Liver (tissue), 8 donors: ENCODE measurements at regions not wholly inside any gene's neighbourhood (a gene's known extent, or its start where the extent isn't known, plus 50 kb on each side); places are given as distances from the start of the nearest gene placed in this dataset.

Source experiments
- DNase-seq: peaks from one replicate; pipeline ENCODE4 v3.0.0-alpha.2; 2017; ENCODE audit warnings: low spot score
- H3K27ac ChIP-seq, 2 donors: one replicate each; pipeline ENCODE4 v1.7.0; 2013; ENCODE audit warnings: inconsistent platforms in 2 of 2, low read length in 2 of 2, control low read depth in 1 of 2, low read depth in 1 of 2, mild to moderate bottlenecking in 1 of 2
- H3K27me3 ChIP-seq, 4 donors: one replicate each; pipeline versions ENCODE4 v1.6.1 to v1.7.0; 2013; ENCODE audit warnings: low read length in 3 of 4, inconsistent platforms in 1 of 4, mild to moderate bottlenecking in 1 of 4, moderate library complexity in 1 of 4; ENCODE audit not compliant: control insufficient read depth in 4 of 4, insufficient read depth in 4 of 4
- H3K36me3 ChIP-seq, 4 donors: one replicate each; pipeline versions ENCODE4 v1.6.1 to v1.7.0; 2013; ENCODE audit warnings: low read length in 3 of 4, mild to moderate bottlenecking in 3 of 4, low read depth in 1 of 4, moderate library complexity in 1 of 4; ENCODE audit not compliant: control insufficient read depth in 4 of 4, insufficient read depth in 3 of 4
- H3K4me1 ChIP-seq, 4 donors: one replicate each; pipeline versions ENCODE4 v1.6.1 to v1.7.0; 2013; ENCODE audit warnings: low read length in 3 of 4, mild to moderate bottlenecking in 3 of 4, moderate library complexity in 1 of 4; ENCODE audit not compliant: control insufficient read depth in 4 of 4, insufficient read depth in 4 of 4
- H3K4me3 ChIP-seq, 3 donors: one replicate each; pipeline versions ENCODE4 v1.6.1 to v1.7.0; 2013; ENCODE audit warnings: low read length in 3 of 3, control low read depth in 1 of 3, low read depth in 1 of 3, mild to moderate bottlenecking in 1 of 3
- H3K9ac ChIP-seq, 2 donors: one replicate each; pipeline ENCODE4 v1.7.0; 2013; ENCODE audit warnings: low read length in 2 of 2, mild to moderate bottlenecking in 2 of 2, moderate library complexity in 2 of 2, control low read depth in 1 of 2, low read depth in 1 of 2
- H3K9me3 ChIP-seq, 4 donors: one replicate each; pipeline versions ENCODE4 v1.6.1 to v1.7.0; 2013; ENCODE audit warnings: low read length in 3 of 4; ENCODE audit not compliant: control insufficient read depth in 4 of 4
- EGR1 ChIP-seq, 2 donors: IDR thresholded peaks; 2 replicates each; pipeline ENCODE4 v1.6.1; 2016 to 2018; ENCODE audit warnings: antibody characterized with exemption in 2 of 2, low read depth in 2 of 2
- FOXA1 ChIP-seq: IDR thresholded peaks from 2 replicates; pipeline ENCODE4 v1.6.1; 2016; ENCODE audit warnings: antibody characterized with exemption
- FOXA2 ChIP-seq: IDR thresholded peaks from 2 replicates; pipeline ENCODE4 v1.6.1; 2016; ENCODE audit warnings: antibody characterized with exemption
- HNF4A ChIP-seq, 2 donors: conservative IDR thresholded peaks; 2 replicates each; pipeline ENCODE4 v1.6.1; 2016; ENCODE audit warnings: antibody characterized with exemption in 2 of 2, mild to moderate bottlenecking in 2 of 2
- HNF4G ChIP-seq: IDR thresholded peaks from 2 replicates; pipeline ENCODE4 v1.6.1; 2016; ENCODE audit warnings: antibody characterized with exemption
- JUND ChIP-seq, 2 donors: IDR thresholded peaks; 2 replicates each; pipeline ENCODE4 v1.6.1; 2016; ENCODE audit warnings: antibody characterized with exemption in 2 of 2
- NR2F2 ChIP-seq: IDR thresholded peaks from 2 replicates; pipeline ENCODE4 v1.6.1; 2016; ENCODE audit warnings: antibody characterized with exemption
- RAD21 ChIP-seq, 2 donors: IDR thresholded peaks; 2 replicates each; pipeline ENCODE4 v1.6.1; 2016; ENCODE audit warnings: antibody characterized with exemption in 2 of 2, mild to moderate bottlenecking in 2 of 2
- RXRA ChIP-seq, 2 donors: IDR thresholded peaks; 2 replicates each; pipeline ENCODE4 v1.6.1; 2017 to 2018; ENCODE audit warnings: antibody characterized with exemption in 2 of 2, mild to moderate bottlenecking in 1 of 2
- SP1 ChIP-seq: IDR thresholded peaks from 2 replicates; pipeline ENCODE4 v1.6.1; 2018; ENCODE audit warnings: antibody characterized with exemption, mild to moderate bottlenecking
- TAF1 ChIP-seq: conservative IDR thresholded peaks from 2 replicates; pipeline ENCODE4 v1.6.1; 2016; ENCODE audit warnings: antibody characterized with exemption, mild to moderate bottlenecking
- YY1 ChIP-seq: IDR thresholded peaks from 2 replicates; pipeline ENCODE4 v1.6.1; 2016; ENCODE audit warnings: antibody characterized with exemption, mild to moderate bottlenecking
- WGBS: extraction: QIAGEN DNeasy Blood & Tissue Kit; methylation state at CpG from one replicate; pipeline ENCODE4 v1.1.7; 2013; 5-methylcytosine and 5-hydroxymethylcytosine counted together
- TF ChIP-seq, protein P1 (sequence below): IDR thresholded peaks from 2 replicates; pipeline ENCODE4 v1.6.1; 2016; ENCODE audit warnings: antibody characterized with exemption, mild to moderate bottlenecking
- TF ChIP-seq, protein P2 (sequence below): IDR thresholded peaks from 2 replicates; pipeline ENCODE4 v1.6.1; 2016; ENCODE audit warnings: antibody characterized with exemption
- TF ChIP-seq, protein P3 (sequence below): IDR thresholded peaks from 2 replicates; pipeline ENCODE4 v1.6.1; 2016; ENCODE audit warnings: antibody characterized with exemption
- TF ChIP-seq, protein P4 (sequence below): IDR thresholded peaks from 2 replicates; pipeline ENCODE4 v1.6.1; 2016; ENCODE audit warnings: antibody characterized with exemption
- TF ChIP-seq, protein P5 (sequence below): fragments of 150-350 bp; IDR thresholded peaks from 2 replicates; pipeline ENCODE4 v1.5.1; 2017; ENCODE audit warnings: improper control_type of control experiment, low read depth, low read length; ENCODE audit not compliant: missing input control
- donor health status: healthy.
- donor health status: healthy.
- donor health status: healthy.
- donor health status: healthy.
- donor health status: healthy.

DNA sequence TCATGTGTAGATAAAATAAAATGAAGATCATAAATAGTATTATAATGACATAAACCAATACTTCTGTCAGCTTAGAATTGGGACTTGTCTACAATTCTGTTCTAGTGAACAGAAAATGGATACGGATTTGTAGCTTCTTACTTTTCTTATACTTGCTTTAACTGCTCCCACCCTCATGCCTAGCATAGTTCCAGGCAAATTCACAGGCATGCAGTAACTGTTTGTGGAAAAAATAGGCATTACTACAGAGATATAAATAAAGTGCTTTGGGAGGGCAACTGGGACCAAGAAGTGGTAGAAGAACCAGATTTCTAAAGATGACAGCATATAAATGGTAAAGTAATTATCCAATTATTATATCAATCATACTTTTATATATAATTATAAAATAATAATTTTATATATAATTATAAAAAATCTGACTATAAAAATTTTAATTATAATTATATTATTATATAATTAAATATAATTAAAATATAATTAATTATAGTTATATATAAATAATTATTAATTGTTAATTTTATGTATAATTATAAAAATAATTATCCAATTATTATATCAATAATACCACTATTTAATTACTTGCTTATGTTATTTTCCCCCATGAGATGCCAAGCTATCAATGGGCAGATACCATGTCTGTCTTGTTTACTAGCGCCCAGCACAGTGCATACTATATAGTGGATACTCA, 144.1 kb downstream of the NOC3L start (continued):
- TF ChIP-seq NR2F2 (no peak), JUND (IDR thresholded peaks at IDR 0.05) (no peak), FOXA1 (no peak), FOXA2 (no peak)
- TF ChIP-seq, protein P1, sequence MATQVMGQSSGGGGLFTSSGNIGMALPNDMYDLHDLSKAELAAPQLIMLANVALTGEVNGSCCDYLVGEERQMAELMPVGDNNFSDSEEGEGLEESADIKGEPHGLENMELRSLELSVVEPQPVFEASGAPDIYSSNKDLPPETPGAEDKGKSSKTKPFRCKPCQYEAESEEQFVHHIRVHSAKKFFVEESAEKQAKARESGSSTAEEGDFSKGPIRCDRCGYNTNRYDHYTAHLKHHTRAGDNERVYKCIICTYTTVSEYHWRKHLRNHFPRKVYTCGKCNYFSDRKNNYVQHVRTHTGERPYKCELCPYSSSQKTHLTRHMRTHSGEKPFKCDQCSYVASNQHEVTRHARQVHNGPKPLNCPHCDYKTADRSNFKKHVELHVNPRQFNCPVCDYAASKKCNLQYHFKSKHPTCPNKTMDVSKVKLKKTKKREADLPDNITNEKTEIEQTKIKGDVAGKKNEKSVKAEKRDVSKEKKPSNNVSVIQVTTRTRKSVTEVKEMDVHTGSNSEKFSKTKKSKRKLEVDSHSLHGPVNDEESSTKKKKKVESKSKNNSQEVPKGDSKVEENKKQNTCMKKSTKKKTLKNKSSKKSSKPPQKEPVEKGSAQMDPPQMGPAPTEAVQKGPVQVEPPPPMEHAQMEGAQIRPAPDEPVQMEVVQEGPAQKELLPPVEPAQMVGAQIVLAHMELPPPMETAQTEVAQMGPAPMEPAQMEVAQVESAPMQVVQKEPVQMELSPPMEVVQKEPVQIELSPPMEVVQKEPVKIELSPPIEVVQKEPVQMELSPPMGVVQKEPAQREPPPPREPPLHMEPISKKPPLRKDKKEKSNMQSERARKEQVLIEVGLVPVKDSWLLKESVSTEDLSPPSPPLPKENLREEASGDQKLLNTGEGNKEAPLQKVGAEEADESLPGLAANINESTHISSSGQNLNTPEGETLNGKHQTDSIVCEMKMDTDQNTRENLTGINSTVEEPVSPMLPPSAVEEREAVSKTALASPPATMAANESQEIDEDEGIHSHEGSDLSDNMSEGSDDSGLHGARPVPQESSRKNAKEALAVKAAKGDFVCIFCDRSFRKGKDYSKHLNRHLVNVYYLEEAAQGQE: no peak
- TF ChIP-seq, protein P2, sequence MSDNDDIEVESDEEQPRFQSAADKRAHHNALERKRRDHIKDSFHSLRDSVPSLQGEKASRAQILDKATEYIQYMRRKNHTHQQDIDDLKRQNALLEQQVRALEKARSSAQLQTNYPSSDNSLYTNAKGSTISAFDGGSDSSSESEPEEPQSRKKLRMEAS: no peak

DNA sequence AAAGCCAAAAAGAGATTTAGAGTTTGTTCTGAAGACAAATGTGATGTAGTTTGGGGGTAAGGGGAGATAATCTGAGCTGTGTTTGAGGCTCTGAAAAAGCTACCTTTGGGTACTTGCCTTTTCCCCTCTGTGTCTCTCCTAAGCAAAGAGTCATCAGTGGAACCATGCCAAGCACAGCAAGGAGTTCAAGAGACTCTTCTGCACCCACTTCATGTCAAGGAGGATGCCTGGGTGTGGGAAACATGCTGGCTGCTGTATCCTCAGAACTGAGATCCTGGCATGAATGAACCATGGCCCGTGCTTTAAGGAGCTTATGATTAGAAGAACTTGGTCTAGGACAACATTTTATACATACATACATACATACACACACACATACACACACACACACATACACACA, 142.9 kb downstream of the NOC3L start:
- no peak overlapping the region for H3K4me3 ChIP-seq
- 92% methylated on average over 1 of the region's 1 CpG for WGBS
- H3K36me3 ChIP-seq: no peaks in the 10 kb centered on the region
- H3K27ac ChIP-seq: no peak overlapping the region
- H3K9me3 ChIP-seq: no peaks in the 10 kb centered on the region
- H3K27me3 ChIP-seq: no peaks in the 10 kb centered on the region
- peaks cover 0 to 1% (median under 1%) of the 10 kb centered on the region in 4 donors for H3K4me1 ChIP-seq
- DNase-seq: no peak
- TF ChIP-seq, protein P3, sequence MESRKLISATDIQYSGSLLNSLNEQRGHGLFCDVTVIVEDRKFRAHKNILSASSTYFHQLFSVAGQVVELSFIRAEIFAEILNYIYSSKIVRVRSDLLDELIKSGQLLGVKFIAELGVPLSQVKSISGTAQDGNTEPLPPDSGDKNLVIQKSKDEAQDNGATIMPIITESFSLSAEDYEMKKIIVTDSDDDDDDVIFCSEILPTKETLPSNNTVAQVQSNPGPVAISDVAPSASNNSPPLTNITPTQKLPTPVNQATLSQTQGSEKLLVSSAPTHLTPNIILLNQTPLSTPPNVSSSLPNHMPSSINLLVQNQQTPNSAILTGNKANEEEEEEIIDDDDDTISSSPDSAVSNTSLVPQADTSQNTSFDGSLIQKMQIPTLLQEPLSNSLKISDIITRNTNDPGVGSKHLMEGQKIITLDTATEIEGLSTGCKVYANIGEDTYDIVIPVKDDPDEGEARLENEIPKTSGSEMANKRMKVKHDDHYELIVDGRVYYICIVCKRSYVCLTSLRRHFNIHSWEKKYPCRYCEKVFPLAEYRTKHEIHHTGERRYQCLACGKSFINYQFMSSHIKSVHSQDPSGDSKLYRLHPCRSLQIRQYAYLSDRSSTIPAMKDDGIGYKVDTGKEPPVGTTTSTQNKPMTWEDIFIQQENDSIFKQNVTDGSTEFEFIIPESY: no peak
- TF ChIP-seq, protein P4, sequence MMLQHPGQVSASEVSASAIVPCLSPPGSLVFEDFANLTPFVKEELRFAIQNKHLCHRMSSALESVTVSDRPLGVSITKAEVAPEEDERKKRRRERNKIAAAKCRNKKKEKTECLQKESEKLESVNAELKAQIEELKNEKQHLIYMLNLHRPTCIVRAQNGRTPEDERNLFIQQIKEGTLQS: no peak
- TF ChIP-seq TAF1 (no peak), HNF4G (no peak), NR2F2 (no peak), EGR1 (IDR thresholded peaks at IDR 0.05; ENCODE audit: low read depth in 2 of 2) (no peak), RXRA (IDR thresholded peaks at IDR 0.05) (no peak), RAD21 (IDR thresholded peaks at IDR 0.05) (no peak), SP1 (no peak), FOXA1 (no peak), FOXA2 (no peak), YY1 (no peak), JUND (IDR thresholded peaks at IDR 0.05) (no peak), HNF4A (conservative IDR thresholded peaks at IDR 0.05) (no peak)
- TF ChIP-seq, protein P5, sequence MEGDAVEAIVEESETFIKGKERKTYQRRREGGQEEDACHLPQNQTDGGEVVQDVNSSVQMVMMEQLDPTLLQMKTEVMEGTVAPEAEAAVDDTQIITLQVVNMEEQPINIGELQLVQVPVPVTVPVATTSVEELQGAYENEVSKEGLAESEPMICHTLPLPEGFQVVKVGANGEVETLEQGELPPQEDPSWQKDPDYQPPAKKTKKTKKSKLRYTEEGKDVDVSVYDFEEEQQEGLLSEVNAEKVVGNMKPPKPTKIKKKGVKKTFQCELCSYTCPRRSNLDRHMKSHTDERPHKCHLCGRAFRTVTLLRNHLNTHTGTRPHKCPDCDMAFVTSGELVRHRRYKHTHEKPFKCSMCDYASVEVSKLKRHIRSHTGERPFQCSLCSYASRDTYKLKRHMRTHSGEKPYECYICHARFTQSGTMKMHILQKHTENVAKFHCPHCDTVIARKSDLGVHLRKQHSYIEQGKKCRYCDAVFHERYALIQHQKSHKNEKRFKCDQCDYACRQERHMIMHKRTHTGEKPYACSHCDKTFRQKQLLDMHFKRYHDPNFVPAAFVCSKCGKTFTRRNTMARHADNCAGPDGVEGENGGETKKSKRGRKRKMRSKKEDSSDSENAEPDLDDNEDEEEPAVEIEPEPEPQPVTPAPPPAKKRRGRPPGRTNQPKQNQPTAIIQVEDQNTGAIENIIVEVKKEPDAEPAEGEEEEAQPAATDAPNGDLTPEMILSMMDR: no peak
- no peak overlapping the region for H3K9ac ChIP-seq
